ENCODE measurements at regions not wholly inside any gene's neighbourhood (a gene's known extent, or its start where the extent isn't known, plus 50 kb on each side); places are given as distances from the start of the nearest gene placed in this dataset.
A peak's percentile ranks its signal among the peaks of the same experiment; 100 is the strongest.
"Not testable (repeated sequence)": the region's sequence is repeated elsewhere in the genome, so short reads cannot be mapped to it uniquely, and the experiment has no call there.

- not testable (repeated sequence) for DNase-seq
Observed at GRCh38 chr16:16448423-16448822, 69.5 kb downstream of the NPIPA7 start.

GRCh38 chr16:16449712-16450237 lies 70.8 kb downstream of the NPIPA7 start:
- not testable (repeated sequence) for DNase-seq

GRCh38 chr16:16451721-16452410 lies 72.9 kb downstream of the NPIPA7 start:
- not testable (repeated sequence) for DNase-seq

GRCh38 chr16:16458579-16458978 lies 79.6 kb downstream of the NPIPA7 start:
- not testable (repeated sequence) for DNase-seq

- not testable (repeated sequence) for DNase-seq
Observed at GRCh38 chr16:16463792-16464191, 84.9 kb downstream of the NPIPA7 start.

- DNase-seq, result not testable (repeated sequence)
Observed at GRCh38 chr16:16488919-16489318, 110.0 kb downstream of the NPIPA7 start.

- not testable (repeated sequence) for DNase-seq
Observed at GRCh38 chr16:16489466-16489865, 110.5 kb downstream of the NPIPA7 start.

- DNase-seq, result not testable (repeated sequence)
Observed at GRCh38 chr16:16494114-16494513, 115.2 kb downstream of the NPIPA7 start.

GRCh38 chr16:16494998-16495397 lies 116.1 kb downstream of the NPIPA7 start:
- DNase-seq, result not testable (repeated sequence)

GRCh38 chr16:16499875-16500274 lies 120.9 kb downstream of the NPIPA7 start:
- not testable (repeated sequence) for DNase-seq

GRCh38 chr16:16507041-16507440 lies 128.1 kb downstream of the NPIPA7 start:
- DNase-seq, result not testable (repeated sequence)

GRCh38 chr16:16508344-16508743 lies 129.4 kb downstream of the NPIPA7 start:
- not testable (repeated sequence) for DNase-seq

- DNase-seq, result not testable (repeated sequence)
Observed at GRCh38 chr16:16519395-16519794, 140.5 kb downstream of the NPIPA7 start.

- DNase-seq, result not testable (repeated sequence)
Observed at GRCh38 chr16:16521239-16522002, 142.5 kb downstream of the NPIPA7 start.

- not testable (repeated sequence) for DNase-seq
Observed at GRCh38 chr16:16526998-16527397, 148.1 kb downstream of the NPIPA7 start.

GRCh38 chr16:16530744-16531143 lies 151.8 kb downstream of the NPIPA7 start:
- not testable (repeated sequence) for DNase-seq

- DNase-seq, result not testable (repeated sequence)
Observed at GRCh38 chr16:16535565-16535964, 156.6 kb downstream of the NPIPA7 start.

GRCh38 chr16:16536151-16536550 lies 157.2 kb downstream of the NPIPA7 start:
- DNase-seq, result not testable (repeated sequence)

- DNase-seq, result not testable (repeated sequence)
Observed at GRCh38 chr16:16549710-16550109, 170.8 kb downstream of the NPIPA7 start.

- DNase-seq, result not testable (repeated sequence)
Observed at GRCh38 chr16:16550824-16551223, 171.9 kb downstream of the NPIPA7 start.

GRCh38 chr16:16552819-16553340 lies 173.9 kb downstream of the NPIPA7 start:
- not testable (repeated sequence) for DNase-seq

GRCh38 chr16:16559179-16559740 lies 180.3 kb downstream of the NPIPA7 start:
- DNase-seq, result not testable (repeated sequence)

GRCh38 chr16:16561532-16561931 lies 182.6 kb downstream of the NPIPA7 start:
- DNase-seq, result peak; percentile 60
